Fibroblast of the conjunctiva (primary cell): ENCODE measurements at regions not wholly inside any gene's neighbourhood (a gene's known extent, or its start where the extent isn't known, plus 50 kb on each side); places are given as distances from the start of the nearest gene placed in this dataset.
A peak's percentile ranks its signal among the peaks of the same experiment; 100 is the strongest.

ENCODE experiments used
- DNase-seq: peaks from one replicate; pipeline ENCODE4 v3.0.0-alpha.2; 2010; ENCODE audit warnings: low read depth

DNA sequence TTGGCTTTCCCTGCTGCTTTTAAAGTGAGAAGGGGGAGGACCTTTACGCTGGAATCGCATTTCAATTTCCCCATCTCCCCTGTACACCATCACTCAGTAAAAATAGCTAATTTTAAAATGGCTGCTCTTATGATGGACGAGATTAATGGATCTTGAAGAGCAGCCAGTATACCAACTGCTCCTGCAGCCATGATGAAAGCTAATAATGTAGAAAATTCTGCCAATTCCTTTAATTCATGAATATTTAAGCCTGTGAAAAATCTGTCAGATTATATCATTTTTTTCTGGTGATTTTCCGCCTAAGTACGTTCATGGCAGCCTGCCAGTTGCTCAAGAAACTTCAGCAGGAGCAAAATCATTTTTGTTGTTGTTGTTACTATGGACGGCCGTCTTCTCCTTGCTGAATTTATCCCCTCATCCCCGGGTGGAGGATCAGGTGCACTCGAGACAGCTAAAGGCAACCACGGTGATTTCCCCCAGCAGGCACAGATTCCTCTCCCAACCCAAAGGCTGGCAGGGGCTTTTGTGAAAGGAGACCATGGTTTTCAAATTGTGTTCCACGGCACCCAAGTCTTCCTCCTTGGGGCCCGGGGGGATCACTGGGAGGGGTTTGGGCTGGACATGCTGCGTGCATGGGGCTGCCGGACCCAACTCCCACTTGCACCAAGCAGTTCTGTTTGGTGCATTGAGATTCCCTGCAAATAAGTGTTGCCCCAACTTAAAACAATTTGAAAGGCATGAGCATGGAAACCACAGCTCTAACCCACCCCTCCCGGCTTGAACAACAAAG, 289.6 kb downstream of the UACA start:
- no peak for DNase-seq

DNA sequence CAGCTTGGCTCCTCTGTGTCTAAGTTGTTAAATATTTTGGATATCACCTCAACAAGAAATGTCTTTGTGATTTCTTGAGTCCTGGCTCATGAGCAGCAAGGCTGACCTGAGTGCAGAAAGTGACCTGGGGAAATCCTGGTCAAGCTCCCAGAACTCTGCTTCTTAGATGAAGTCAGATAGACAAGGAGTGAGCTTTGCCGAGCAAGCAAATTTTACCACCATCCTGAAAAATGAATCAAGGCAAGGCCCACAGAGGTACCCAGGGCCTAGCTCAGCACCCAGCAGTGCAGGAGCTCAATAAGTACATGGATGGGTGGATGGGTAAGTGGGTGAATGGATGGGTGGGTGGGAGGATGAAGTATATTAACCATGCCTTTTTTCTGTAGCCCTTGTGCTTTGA, 291.8 kb downstream of the UACA start:
- no peak for DNase-seq

DNA sequence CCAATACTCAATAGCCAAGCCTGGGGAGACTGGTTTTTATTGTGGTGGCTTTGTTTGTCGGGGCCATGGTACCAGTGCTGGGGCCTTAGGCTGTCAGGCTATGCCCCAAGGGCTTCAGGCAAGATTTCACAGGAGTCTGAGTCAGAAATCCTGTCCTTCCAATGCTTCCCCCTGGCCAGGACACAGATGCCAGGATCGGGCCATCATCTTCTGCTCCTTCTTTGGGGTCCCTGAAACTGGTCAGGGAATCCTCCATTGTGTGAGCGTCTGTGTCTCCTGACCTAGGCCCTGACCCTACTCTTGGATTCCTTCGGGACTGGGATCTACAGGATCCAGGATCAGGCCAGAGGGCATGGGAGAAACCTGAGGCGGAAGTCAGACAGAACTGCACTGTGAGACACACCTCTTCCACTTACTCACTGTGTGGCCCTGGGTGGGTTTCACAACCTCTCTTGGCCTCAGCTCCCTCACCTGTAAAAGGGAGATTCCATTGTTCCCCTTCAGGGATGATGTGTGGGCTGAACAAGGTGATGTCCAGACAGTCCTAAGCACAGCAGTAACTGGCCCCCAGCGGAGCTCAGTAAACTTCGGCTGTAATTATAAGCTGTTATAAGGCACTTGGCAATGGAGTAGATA, 292.7 kb downstream of the UACA start:
- no peak for DNase-seq

DNA sequence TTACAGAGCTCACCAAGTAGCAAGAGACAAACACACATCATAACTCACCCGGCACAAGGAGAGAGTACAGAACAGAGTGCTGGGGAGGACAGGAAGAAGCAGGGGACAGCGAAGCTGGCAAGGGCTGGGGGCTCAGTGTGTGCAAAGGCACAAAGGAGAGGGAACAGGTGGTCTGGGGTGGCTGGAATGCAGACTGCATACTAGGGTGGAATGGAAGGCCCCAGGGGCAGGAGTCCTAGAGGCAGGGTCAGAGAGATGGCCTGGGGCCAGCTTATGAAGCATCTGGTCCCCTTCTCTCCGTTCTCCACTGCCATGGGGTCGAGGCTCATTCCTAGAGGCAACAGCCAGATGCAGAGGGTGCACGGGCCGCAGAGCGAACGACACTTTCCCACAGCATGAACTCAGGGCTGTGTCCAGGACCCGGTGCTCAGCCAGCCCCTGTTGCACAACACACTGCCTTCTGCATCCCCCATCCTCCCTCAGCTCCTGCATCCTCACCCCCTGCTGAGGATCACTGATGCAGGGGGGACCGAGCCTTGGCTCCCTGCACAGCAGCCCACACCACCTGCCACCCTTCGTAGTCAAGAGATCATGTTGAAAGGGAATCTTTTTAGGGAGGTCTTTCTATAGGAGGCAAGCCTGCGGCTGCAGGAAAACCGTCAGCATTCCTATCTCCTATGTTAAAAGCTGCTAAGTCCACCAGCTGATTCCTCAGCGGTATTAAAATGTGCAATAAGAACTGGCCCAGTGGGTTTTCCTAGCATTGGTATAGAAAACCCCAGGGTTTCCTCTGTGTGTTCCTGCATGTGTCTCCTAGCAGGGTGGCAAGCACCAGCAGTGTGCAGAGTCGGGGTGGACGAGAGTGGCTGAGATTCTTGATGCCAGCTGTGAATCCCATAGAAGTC, 293.5 kb downstream of the UACA start:
- DNase-seq: no peak

DNA sequence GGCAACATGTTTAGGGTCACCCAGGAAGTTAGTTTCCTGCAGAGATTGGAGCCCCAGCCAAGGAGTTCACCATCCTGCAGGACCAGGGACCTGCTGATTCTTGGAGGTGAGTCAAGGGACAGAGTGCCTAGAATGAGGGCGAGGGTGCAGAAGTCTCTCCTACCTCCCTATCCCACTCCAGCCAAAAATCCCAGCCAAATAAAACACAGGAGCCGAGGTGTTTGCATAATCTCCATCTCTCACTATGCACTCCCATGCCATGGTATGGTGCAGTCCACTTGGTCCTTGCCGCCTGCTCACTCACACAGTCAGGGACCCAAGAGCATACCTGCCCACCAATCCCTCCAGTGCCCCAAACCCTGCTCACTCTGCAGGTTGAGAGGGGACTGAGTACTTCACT, 294.2 kb downstream of the UACA start:
- DNase-seq: no peak

DNA sequence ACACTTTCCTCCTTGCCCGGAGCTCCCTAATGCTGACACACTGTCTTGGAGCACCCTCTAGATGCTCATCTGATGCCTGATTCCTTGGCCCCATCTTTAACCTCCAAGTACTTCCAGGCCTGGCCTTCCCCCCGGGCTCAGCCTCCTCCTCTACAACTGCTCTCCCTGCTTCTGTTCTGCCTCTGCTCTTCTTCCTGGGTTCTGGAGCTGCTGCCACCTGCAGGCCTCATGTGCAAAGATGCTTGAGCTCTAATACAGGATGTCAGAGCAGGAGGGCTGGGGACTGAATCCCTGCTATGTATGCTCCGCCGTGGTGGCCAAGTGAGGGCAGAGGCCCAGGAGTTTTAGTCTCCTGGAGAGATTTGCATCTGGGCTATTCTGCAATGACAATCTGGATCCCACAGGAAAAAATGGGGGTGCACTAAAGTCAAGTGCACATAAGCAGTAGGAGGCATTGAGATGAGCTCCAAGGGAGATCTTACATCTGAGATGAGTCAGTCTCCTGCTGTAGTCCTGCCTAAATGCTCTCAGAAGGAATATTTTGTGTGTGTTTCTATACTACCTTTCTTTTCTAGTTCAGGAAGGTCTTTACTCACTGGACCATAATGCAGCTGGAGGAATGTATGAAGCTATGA, 296.3 kb downstream of the UACA start:
- DNase-seq: peak; percentile 41

DNA sequence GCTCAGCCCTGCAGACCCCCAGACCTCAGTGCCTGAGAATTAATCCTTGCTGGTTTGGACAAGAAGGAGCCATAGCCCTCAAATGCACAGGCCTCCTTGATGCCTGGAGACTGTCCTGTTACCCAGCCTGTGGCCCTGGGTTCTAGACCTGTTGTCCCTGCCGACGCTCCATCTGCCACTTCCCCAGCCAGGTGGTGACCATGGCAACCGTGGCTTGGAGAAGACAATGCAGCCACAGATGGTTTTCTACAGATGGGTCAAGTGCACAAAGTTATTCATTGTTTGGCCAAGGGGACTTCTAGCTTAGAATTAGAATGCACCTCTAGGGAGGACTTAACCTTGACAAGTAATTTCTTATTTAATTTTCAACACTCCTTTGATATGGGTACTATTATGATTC, 297.1 kb downstream of the UACA start:
- DNase-seq: no peak

DNA sequence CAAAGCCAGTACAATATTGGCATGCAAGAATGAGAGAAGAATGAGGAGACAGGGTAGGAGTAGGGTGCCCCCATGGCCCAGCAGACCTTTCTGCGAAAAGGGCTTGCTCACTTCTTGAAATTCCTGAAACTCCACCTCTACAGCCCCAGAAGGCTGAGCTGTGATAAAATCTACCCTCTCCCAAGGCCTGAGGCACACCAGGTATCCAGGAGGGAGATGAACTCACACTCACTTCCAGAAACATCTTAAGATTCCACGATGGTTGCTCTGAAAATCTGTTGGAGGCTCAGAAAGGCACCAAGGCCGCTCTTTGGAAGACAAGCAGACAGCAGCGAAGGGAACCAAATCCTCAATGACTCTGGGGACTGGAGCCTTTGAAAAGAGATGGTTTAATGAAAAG, 297.5 kb downstream of the UACA start:
- DNase-seq: no peak

DNA sequence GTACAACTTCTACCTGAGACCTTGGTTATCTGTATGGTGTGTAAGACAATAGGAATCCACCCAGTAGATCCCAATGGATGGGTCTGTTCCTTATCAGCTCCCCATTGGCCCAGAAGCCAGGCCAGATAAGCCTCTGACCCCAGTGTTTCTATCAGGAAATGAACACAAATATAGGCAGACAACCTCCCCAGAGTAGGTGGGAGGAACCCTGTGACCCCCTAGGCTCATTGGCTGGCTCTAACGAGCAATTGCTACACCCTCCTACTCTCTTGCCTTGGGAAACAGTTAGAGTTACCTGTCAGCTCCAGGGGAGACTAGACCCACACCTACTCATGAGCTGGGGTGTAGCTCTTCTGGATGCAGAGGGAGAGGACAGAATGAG, 299.9 kb downstream of the UACA start:
- no peak for DNase-seq

DNA sequence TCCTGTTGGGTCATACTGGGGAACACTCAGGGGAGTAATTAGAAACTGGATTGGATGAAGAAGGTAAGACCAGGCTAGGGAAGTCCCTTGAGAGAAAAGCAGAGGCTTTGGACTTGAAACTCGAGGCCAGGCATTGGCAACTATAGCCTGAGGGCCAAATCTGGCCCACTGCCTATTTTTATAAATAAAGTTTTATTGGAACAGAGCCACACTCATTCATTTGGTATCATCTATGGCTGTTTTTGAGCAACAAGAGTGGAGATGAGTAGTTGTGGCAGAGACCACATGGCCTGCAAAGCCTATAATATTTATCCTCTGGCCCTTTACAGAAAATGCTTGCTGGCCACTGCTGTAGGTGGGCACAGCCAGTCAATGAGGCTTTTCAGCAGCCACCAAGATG, 301.4 kb downstream of the UACA start:
- no peak for DNase-seq

DNA sequence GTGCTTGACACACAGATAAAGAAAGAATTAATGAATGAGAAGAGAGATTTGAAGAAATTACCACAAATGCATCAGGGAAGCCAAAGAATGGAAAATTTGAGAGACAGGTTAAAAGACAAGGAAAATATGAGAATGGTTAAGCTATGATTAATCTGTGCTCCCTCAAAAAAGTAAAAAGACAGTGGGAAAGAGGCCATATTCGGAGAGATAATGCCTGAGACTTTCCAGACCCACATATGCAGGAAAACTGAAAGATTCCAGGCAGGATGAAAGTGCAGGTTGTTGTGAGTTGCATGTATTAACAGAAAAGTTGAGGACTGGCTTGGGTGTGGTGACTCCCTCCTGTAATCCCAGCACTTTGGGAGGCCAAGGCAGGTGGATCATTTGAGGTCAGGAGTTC, 302.3 kb downstream of the UACA start:
- no peak for DNase-seq

DNA sequence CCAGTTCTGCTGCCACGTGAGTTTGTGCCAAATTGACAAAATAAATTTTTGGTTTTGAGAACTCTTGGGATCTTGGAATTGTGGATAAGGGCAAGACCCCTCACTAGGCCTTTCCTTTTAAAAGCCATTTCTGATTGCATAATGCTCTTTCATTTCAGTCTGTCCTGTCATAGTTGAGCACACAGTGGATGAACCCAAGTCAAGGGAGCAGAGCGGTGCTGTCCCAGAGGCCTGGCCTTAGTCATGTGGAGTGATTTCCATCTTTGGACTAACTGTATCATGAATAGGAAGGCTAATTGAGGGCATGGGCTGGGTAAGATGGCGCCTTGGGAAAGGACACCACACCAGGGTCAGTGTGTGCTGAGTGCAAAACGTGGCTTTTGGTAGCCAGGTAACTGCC, 304.0 kb downstream of the UACA start:
- no peak for DNase-seq

DNA sequence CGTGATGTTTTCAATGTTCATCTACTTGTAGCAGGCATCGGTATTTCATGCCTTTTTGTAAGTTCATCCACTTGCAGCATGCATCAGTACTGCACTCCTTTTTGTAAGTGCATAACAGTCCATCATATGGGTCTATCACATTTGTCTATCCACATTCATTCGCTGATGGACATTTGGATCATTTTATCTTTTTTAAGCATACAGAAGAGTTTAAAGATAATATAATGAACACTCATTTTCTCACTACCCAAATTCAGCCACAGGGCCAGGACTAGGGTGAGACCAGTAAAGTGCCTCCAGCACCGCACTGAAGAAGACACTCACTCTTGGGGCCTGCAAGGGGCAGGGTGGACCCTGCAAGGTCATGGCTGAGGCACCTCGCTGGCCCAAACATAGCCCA, 309.6 kb downstream of the UACA start:
- DNase-seq: no peak

DNA sequence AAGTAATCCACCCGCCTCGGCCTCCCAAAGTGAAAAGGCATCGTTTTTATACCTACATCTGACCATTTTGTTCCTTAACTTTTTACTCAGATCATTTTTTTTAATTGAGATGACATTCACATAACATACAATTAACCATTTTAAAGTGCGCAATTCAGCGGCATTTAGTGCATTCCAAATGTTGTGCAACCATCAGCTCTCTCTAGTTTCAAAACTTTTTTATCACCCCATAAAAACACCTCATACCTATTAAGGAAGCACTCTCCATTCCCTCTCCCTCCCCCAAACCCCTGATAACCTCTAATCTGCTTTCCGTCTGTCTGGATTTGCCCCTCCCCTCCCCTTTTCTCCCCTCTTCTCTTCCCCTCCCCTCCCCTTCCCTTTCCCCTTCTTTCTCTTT, 310.1 kb downstream of the UACA start:
- no peak for DNase-seq

DNA sequence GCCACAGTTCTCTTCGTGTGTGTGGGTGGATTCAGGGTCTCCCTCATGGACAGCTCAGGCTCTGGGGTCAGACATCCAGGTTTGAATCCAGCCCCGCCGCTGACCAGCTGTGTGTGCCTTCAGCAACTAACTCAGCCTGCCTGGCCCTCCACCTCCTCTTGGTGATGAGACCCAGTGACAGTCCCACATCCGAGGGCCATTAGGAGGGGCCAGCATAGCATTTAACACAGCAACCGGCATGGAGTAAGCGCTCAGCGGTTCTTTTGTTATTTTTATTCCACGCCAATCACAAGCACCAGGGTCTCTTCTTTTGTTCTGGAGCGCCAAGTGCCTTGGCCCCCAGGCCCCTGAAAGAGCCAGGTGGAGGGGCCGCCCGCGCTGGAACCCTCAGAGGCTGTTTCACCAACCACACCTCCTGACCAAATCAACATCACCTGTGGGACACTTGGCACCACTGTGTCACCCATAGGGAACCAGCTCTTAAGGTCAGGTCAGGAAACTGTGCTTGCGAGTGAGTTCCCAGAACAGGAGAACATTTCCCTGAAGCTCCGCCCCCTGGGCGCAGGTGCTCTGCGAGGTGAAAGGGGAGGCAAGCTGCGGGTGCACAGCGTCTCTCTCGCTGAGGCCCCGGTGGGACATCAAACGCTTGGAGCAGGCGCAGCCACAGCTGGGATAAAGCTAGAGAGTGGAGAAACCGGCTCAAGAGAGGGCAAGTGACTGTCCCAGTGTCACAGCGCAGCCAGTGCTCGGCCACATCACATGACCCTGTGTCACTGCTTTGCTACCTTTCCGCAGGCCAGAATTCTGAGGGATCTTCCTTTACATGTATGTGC, 311.3 kb downstream of the UACA start:
- no peak for DNase-seq

DNA sequence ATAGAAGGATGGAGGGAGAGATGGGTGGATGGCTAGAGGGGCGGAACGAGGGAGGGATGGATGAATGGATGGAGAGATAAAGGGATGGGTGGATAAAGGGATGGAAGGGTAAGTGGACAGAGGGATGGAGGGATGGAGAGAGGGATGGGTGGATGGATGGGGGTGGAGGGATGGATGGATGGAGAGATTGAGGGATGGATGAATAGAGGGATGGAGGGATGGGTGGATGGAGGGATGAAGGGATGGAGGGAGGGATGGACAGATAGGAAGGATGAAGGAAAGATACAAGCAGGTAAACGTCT, 313.3 kb downstream of the UACA start:
- no peak for DNase-seq

DNA sequence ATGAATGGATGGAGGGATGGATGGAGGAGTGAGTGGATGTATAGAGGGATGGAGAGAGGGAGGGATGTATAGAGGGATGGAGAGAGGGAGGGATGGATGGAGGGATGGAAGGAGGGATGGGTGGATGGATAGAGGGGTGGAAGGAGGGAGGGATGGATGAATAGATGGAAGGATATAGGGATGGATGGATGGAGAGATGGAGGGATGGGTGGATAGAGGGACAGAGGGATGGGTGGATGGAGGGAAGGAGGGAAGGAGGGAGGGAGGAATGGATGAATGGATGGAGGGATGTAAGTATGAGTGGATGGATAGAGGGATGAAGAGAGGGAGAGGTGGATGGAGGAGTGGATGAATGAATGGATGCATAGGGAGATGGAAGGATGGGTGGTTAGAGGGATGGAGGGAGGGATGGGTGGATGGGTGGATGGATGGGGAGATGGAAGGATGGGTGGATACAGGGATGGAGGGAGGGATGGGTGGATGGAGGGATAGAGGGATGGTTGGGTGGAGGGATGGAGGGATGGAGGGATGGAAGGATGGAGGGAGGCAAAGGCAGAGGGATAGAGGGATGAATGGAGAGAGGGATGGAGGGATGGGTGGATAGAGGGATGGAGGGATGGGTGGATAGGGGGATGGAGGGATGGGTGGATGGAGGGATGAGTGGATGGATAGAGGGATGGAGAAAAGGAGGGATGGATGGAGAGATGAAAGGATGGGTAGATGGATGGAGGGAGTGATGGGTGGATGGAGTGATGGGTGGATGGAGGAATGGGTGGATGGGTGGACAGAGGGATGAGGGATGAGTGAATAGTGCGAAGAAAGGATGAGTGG, 313.8 kb downstream of the UACA start:
- DNase-seq: no peak

DNA sequence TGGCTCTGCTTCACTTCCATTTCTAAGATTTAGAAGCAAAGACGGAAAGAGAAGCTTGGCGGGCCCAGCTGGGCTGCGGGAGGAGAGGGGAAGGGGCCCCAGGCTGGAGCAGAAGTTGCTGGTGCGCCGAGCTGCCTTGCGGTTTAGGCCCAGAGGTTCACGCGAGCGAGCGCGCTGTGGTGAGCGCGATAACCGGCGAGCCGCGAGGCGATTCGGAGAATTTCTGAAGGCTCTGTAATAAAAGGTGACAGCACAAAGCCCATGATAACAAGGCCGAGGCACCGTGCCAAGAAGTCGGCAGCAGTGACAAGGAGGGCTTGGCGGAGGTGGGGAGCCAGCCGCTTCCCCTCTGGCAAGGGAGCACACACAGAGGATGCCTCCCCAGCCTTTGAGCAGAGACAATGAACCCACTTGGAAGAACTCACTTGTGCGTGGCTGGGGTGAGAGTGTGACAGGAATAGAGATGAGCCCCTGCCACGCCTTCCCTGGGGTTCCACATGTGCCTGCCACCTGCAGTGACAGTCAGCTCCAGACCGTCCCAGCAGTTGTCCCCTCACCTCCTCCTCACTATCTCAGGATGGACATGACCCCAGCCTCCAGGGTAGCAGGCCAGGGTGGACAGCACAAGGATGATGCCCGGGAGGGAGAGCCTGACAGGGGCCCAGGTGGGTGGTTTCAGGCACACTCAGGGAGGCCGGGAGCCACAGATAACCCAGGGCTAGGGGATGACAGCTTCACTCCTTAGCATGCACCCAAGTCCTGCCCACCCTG, 315.2 kb downstream of the UACA start:
- DNase-seq: no peak

DNA sequence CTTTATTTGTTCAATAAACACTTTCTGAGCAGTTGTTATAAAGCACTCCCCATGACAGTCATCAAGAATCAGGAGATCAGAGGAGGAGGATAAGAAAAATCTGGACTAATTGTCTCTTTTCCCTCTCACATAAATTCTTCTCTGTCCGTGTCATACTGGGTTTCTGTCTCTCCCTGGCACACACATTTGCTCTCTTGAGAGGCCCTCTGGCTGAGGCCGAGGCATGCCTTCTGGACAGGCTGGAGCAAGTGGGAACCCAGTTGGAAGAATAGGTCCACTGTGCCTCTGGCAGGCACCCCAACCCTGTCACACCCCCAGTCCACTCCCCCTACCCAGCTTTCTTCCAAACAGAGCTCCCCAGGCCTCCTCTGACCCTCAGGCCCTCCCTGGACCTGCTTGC, 315.8 kb downstream of the UACA start:
- DNase-seq: no peak

DNA sequence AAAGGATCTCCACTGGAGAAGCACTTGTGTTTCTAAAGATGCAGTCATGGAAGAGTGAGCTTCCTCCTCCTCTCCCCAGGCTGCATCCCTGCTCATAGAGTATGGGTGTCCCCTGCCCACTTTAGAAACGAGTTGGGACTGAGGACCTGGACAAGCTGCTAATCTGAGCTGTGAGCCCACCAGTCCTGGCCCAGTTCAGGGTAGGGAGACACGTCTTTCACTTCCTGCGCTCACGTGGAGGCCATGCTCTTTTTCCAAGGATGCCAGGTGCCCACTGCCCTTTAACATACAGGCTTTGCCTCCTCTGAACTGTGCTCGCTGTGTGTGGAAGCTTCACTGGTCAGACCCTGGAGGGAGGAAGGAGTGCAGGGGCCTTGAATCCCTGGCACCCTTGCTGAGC, 316.3 kb downstream of the UACA start:
- no peak for DNase-seq
